K562 (cell line): ENCODE measurements at regions not wholly inside any gene's neighbourhood (a gene's known extent, or its start where the extent isn't known, plus 50 kb on each side); places are given as distances from the start of the nearest gene placed in this dataset.

Experiments used
- ATAC-seq: fragments of 200-7000 bp; cut with Tn5 transposase; 3 replicates; pipeline ENCODE4 v1.9.1; 2020; ENCODE audit warnings: moderate library complexity
- BruUV-seq: library from RNA; stranded (reverse); fragments of 400-500 nt; replicated peaks from 2 replicates; lab custom pipeline; 2021; lab: Mats Ljungman, UMichigan
- CTCF ChIA-PET: fragments of 300-600 bp; formaldehyde crosslinking; extraction: SDS; loops from one replicate; lab custom pipeline; 2021; ENCODE audit warnings: low intra/inter-chr PET ratio; lab: Yijun Ruan, JAX
- POLR2A ChIA-PET: fragments of 300-600, 350-650 bp; sonication (Branson Sonifier 250); formaldehyde crosslinking; extraction: SDS; loops from one replicate; lab custom pipeline; 2021; ENCODE audit warnings: antibody characterized with exemption, inconsistent platforms; lab: Yijun Ruan, JAX
- DNase-seq, 4 experiments: peaks; one replicate each; pipeline versions ENCODE4 v3.0.0 to v3.0.0-alpha.2; 2011 to 2018; ENCODE audit warnings: low spot score in 3 of 4, mixed read lengths in 3 of 4; ENCODE audit errors: extremely low read depth in 1 of 4
- FAIRE-seq: peaks from 2 replicates; lab custom pipeline; 2011; peaks lifted over from hg19 to GRCh38; lab: Jason Lieb, UNC
- H2AFZ ChIP-seq: 2 replicates; pipeline ENCODE4 v1.6.0; 2011; ENCODE audit warnings: low read depth, low read length, control low read depth, inconsistent platforms
- H3K27ac ChIP-seq: fragments of 200-600 bp; 3 replicates; pipeline ENCODE4 v1.8.0; 2011; ENCODE audit warnings: low read depth, mild to moderate bottlenecking, control low read depth, inconsistent platforms, low read length, moderate library complexity, mixed read lengths; ENCODE audit errors: extremely low read depth
- H3K27me3 ChIP-seq, 2 experiments: fragments of 300-600 bp in 1 of 2; 2 replicates in 1 of 2; 3 replicates in 1 of 2; pipeline versions ENCODE4 v1.6.0 to v1.8.0; 2011; ENCODE audit warnings: inconsistent platforms in 2 of 2, low read length in 2 of 2, mild to moderate bottlenecking in 1 of 2, mixed read lengths in 1 of 2, moderate library complexity in 1 of 2; ENCODE audit not compliant: control insufficient read depth in 2 of 2, insufficient read depth in 2 of 2
- H3K36me3 ChIP-seq: fragments of 300-600 bp; 3 replicates; pipeline ENCODE4 v1.8.0; 2011; ENCODE audit warnings: mild to moderate bottlenecking, low read length, inconsistent platforms; ENCODE audit not compliant: control insufficient read depth, insufficient read depth
- H3K4me1 ChIP-seq, 2 experiments: fragments of 200-600 bp in 1 of 2; replicated peaks in 1 of 2; 2 replicates in 1 of 2; 3 replicates in 1 of 2; pipeline versions ENCODE4 v1.5.1 to v1.8.0; 2011; ENCODE audit warnings: inconsistent platforms in 2 of 2, low read length in 2 of 2, mild to moderate bottlenecking in 1 of 2, mixed read lengths in 1 of 2, moderate library complexity in 1 of 2; ENCODE audit not compliant: control insufficient read depth in 2 of 2, insufficient read depth in 2 of 2
- H3K4me2 ChIP-seq: 2 replicates; pipeline ENCODE4 v1.6.1; 2011; ENCODE audit warnings: low read length, control low read depth, inconsistent platforms, mixed read lengths; ENCODE audit not compliant: insufficient read depth
- H3K4me3 ChIP-seq: fragments of 200-600 bp; sonication (generic), shearing (Covaris generic); 2 replicates; pipeline ENCODE4 v1.5.1; 2016; ENCODE audit warnings: control low read depth, inconsistent platforms
- H3K79me2 ChIP-seq: fragments of 200-600 bp; 3 replicates; pipeline ENCODE4 v1.8.0; 2011; ENCODE audit warnings: low read length, inconsistent platforms; ENCODE audit not compliant: control insufficient read depth, insufficient read depth
- H3K9ac ChIP-seq, 2 experiments: 2 replicates each; pipeline versions ENCODE4 v1.6.0 to v1.6.1; 2011; ENCODE audit warnings: low read depth in 2 of 2, low read length in 2 of 2, control low read depth in 1 of 2, inconsistent platforms in 1 of 2, mild to moderate bottlenecking in 1 of 2, mixed read lengths in 1 of 2; ENCODE audit not compliant: insufficient read depth in 1 of 2
- H3K9me1 ChIP-seq: one replicate; pipeline ENCODE4 v1.6.0; 2011; ENCODE audit warnings: inconsistent platforms, mild to moderate bottlenecking, low read length, moderate library complexity; ENCODE audit not compliant: control insufficient read depth, insufficient read depth
- H3K9me3 ChIP-seq: replicated peaks from 2 replicates; pipeline ENCODE4 v1.5.1; 2011; ENCODE audit warnings: low read depth, low read length, inconsistent platforms; ENCODE audit not compliant: control insufficient read depth, insufficient read depth
- H4K20me1 ChIP-seq: replicated peaks from 2 replicates; pipeline ENCODE4 v1.6.1; 2011; ENCODE audit warnings: low read length, inconsistent platforms, mixed read lengths; ENCODE audit not compliant: control insufficient read depth, insufficient read depth
- NFRKB ChIP-seq: fragments of 450-650 bp; IDR thresholded peaks from 2 replicates; pipeline ENCODE4 v1.6.1; 2016; ENCODE audit warnings: low read depth
- PHB ChIP-seq: fragments of 250-450 bp; sonication (Bioruptor Pico); IDR thresholded peaks from 2 replicates; pipeline ENCODE4 v1.5.0; 2021
- RBM22 ChIP-seq: fragments of 200-400 bp; formaldehyde crosslinking; IDR thresholded peaks from 2 replicates; pipeline ENCODE4 v1.6.1; 2018; ENCODE audit warnings: low read length, low read depth; ENCODE audit not compliant: poor library complexity, severe bottlenecking
- ZNF3 ChIP-seq: fragments of 250-450 bp; sonication (Bioruptor Pico); IDR thresholded peaks from 2 replicates; pipeline ENCODE4 v1.5.0; 2021; ENCODE audit warnings: mild to moderate bottlenecking, moderate library complexity
- WGBS: fragments of 100-300 bp; shearing (Covaris generic); methylation state at CpG from one replicate; pipeline ENCODE4 v1.1.6; 2016; ENCODE audit warnings: low coverage, mixed read lengths; ENCODE audit not compliant: insufficient coverage; ENCODE audit errors: missing lambda C conversion rate; 5-methylcytosine and 5-hydroxymethylcytosine counted together
- in situ Hi-C: fragments of 300-500 bp; cut with MboI; formaldehyde crosslinking; loops from 4 replicates; pipeline ENCODE4 v1.15.0; 2018; ENCODE audit warnings: inconsistent platforms, mixed read lengths
- intact Hi-C: fragments of 100-400 bp; cut with micrococcal nuclease; formaldehyde crosslinking; loops from 2 replicates; pipeline ENCODE4 v1.14.2; 2022
- TF ChIP-seq, protein P1 (sequence below): sonication (generic); formaldehyde crosslinking; IDR thresholded peaks from 2 replicates; pipeline ENCODE4 v1.8.0; 2023; ENCODE audit warnings: missing genetic modification reagents, mild to moderate bottlenecking, borderline replicate concordance
- TF ChIP-seq, protein P2 (sequence below): fragments of 450-650 bp; IDR thresholded peaks from 2 replicates; pipeline ENCODE4 v1.6.1; 2018; ENCODE audit warnings: mild to moderate bottlenecking, low read depth; ENCODE audit not compliant: partially characterized antibody

DNA sequence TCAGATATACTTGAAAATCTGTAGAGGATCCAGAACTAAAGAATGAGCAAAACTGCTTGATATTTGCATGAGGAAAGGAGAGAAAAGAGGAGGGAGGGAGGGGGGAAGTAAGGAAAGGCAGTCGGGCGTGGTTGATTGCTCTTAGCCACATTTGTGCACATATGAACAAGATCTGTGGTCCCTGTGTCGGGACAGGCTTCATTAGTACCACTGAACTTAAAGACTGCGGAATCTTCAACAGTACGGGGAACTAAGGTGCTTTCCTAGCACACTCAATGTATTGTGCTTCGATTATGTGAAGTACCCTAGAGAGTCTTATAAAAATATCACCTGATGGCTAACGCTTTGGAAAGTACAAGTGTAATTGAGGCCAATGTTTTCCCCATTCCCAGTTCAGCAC, 59.9 kb downstream of the ZBTB18 start (continued):
- TF ChIP-seq, protein P1, sequence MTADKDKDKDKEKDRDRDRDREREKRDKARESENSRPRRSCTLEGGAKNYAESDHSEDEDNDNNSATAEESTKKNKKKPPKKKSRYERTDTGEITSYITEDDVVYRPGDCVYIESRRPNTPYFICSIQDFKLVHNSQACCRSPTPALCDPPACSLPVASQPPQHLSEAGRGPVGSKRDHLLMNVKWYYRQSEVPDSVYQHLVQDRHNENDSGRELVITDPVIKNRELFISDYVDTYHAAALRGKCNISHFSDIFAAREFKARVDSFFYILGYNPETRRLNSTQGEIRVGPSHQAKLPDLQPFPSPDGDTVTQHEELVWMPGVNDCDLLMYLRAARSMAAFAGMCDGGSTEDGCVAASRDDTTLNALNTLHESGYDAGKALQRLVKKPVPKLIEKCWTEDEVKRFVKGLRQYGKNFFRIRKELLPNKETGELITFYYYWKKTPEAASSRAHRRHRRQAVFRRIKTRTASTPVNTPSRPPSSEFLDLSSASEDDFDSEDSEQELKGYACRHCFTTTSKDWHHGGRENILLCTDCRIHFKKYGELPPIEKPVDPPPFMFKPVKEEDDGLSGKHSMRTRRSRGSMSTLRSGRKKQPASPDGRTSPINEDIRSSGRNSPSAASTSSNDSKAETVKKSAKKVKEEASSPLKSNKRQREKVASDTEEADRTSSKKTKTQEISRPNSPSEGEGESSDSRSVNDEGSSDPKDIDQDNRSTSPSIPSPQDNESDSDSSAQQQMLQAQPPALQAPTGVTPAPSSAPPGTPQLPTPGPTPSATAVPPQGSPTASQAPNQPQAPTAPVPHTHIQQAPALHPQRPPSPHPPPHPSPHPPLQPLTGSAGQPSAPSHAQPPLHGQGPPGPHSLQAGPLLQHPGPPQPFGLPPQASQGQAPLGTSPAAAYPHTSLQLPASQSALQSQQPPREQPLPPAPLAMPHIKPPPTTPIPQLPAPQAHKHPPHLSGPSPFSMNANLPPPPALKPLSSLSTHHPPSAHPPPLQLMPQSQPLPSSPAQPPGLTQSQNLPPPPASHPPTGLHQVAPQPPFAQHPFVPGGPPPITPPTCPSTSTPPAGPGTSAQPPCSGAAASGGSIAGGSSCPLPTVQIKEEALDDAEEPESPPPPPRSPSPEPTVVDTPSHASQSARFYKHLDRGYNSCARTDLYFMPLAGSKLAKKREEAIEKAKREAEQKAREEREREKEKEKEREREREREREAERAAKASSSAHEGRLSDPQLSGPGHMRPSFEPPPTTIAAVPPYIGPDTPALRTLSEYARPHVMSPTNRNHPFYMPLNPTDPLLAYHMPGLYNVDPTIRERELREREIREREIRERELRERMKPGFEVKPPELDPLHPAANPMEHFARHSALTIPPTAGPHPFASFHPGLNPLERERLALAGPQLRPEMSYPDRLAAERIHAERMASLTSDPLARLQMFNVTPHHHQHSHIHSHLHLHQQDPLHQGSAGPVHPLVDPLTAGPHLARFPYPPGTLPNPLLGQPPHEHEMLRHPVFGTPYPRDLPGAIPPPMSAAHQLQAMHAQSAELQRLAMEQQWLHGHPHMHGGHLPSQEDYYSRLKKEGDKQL (CRISPR knock-in tag), result no peak
- TF ChIP-seq RBM22, result no peak

DNA sequence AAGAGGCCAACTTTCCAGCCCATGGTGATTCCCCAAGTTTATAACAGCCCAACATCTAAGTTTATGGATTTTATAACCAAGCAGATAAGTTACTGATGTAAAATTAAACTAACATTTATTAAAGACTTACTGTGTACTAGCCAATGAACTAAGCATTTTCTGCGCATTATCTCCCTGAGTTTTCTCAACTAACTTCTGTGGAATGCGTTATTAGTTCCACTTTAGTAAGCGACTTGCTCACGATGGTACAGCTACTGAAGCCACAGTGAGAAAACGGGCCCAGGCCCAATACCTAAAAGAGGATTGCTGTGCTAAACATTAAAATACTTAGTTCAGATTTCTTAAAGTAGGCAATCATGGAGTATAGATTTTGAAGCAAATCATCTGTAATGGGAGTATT, 61.0 kb downstream of the ZBTB18 start:
- H3K9me3 ChIP-seq, result no peaks in the 10 kb centered on the region
- H3K9ac ChIP-seq, result no peak overlapping the region
- no peaks in the 10 kb centered on the region for H3K36me3 ChIP-seq
- no peak overlapping the region for H3K4me3 ChIP-seq
- H3K4me2 ChIP-seq, result no peak overlapping the region
- no peaks in the 10 kb centered on the region for H3K4me1 ChIP-seq
- CTCF ChIA-PET, result no interaction called here
- TF ChIP-seq NFRKB, result no peak
- no peak for TF ChIP-seq PHB (CRISPR knock-in tag)
- TF ChIP-seq, protein P2, sequence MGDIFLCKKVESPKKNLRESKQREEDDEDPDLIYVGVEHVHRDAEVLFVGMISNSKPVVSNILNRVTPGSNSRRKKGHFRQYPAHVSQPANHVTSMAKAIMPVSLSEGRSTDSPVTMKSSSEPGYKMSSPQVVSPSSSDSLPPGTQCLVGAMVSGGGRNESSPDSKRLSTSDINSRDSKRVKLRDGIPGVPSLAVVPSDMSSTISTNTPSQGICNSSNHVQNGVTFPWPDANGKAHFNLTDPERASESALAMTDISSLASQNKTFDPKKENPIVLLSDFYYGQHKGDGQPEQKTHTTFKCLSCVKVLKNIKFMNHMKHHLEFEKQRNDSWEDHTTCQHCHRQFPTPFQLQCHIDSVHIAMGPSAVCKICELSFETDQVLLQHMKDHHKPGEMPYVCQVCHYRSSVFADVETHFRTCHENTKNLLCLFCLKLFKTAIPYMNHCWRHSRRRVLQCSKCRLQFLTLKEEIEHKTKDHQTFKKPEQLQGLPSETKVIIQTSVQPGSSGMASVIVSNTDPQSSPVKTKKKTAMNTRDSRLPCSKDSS, result no peak
- no peak for TF ChIP-seq ZNF3 (CRISPR knock-in tag)
- ATAC-seq (no peak), FAIRE-seq (no peak), DNase-seq (no peak)
- peaks cover 18 to 20% of the 10 kb centered on the region in 2 experiments; a peak in 4 of 5 replicates for H3K27me3 ChIP-seq
- no peaks in the 10 kb centered on the region for H4K20me1 ChIP-seq
- intact Hi-C loops, result no loop called here
- WGBS, result under 1% methylated on average over 5 of the region's 5 CpGs
- no peaks in the 10 kb centered on the region for H3K79me2 ChIP-seq
- no TSS peak for BruUV-seq
- in situ Hi-C loops, result no loop called here
- no peak overlapping the region for H3K27ac ChIP-seq
- H2AFZ ChIP-seq, result no peak overlapping the region
- POLR2A ChIA-PET, result no interaction called here
- no peaks in the 10 kb centered on the region for H3K9me1 ChIP-seq
